ENCODE measurements at regions not wholly inside any gene's neighbourhood (a gene's known extent, or its start where the extent isn't known, plus 50 kb on each side); places are given as distances from the start of the nearest gene placed in this dataset.

DNA sequence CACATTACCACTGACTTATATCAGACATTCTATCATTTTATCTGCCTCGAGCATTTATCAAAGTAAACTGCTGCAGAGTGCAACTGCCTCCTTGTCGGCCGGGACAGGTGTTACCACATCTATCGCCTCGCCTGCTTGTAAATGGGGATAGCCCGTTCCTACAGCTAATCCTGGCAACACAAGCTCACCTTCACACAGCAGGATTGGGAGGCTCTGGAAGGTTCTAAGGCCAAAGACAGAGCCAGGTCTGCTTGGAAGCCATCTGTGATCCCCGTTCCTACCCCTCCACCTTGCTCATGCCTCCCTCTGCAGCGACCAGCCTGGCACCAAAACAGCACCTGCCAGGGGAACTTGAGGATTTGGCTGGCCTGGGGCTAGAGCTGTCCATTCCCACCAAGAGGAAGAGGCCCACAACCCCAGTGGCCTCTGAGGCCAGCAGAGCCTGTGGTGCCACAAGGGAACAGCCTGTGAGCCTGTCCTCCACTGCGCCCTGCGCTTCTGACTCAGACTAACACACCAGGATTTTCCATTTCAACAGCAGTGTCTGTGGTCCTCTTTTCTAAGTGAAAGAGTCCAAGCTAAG lies 114.8 kb upstream of the DIO3 start:
- H4K20me1 ChIP-seq (ENCODE audit: insufficient read depth), result no peaks in the 10 kb centered on the region
- no peaks in the 10 kb centered on the region for H3K36me3 ChIP-seq (ENCODE audit: insufficient read depth)
- H3K27ac ChIP-seq, result no peak overlapping the region
- H3K9ac ChIP-seq, result no peak overlapping the region
- TF ChIP-seq CTCF (conservative IDR thresholded peaks at IDR 0.05; ENCODE audit: low read depth, low read length), result no peak
- no peaks in the 10 kb centered on the region for H3K27me3 ChIP-seq (ENCODE audit: insufficient read depth, low read depth)
- H3K4me2 ChIP-seq, result no peak overlapping the region
- no peak overlapping the region for H2AFZ ChIP-seq (ENCODE audit: low read depth)
- no peak overlapping the region for H3K4me3 ChIP-seq (IDR thresholded peaks at IDR 0.05; ENCODE audit: insufficient read depth, low read depth, low read length)
- H3K79me2 ChIP-seq (ENCODE audit: insufficient read depth, low read depth), result no peaks in the 10 kb centered on the region
- no peaks in the 10 kb centered on the region for H3K4me1 ChIP-seq (ENCODE audit: low read depth, poor library complexity, severe bottlenecking)

GRCh38 chr14:101449114-101449513 lies 112.2 kb upstream of the DIO3 start:
- Histone ChIP-seq H3K4me1 (ENCODE audit: low read depth, poor library complexity, severe bottlenecking) (no peaks in the 10 kb centered on the region), H3K9ac (no peak overlapping the region), H3K36me3 (ENCODE audit: insufficient read depth) (no peaks in the 10 kb centered on the region), H4K20me1 (ENCODE audit: insufficient read depth) (no peaks in the 10 kb centered on the region), H3K4me2 (no peak overlapping the region), H3K79me2 (ENCODE audit: insufficient read depth, low read depth) (no peaks in the 10 kb centered on the region), H2AFZ (ENCODE audit: low read depth) (no peak overlapping the region), H3K27ac (no peak overlapping the region), H3K27me3 (ENCODE audit: insufficient read depth, low read depth) (no peaks in the 10 kb centered on the region; the same call in 1 of the 2 replicates), H3K4me3 (IDR thresholded peaks at IDR 0.05; ENCODE audit: insufficient read depth, low read depth, low read length) (no peak overlapping the region)
- TF ChIP-seq CTCF (conservative IDR thresholded peaks at IDR 0.05; ENCODE audit: low read depth, low read length), result no peak

DNA sequence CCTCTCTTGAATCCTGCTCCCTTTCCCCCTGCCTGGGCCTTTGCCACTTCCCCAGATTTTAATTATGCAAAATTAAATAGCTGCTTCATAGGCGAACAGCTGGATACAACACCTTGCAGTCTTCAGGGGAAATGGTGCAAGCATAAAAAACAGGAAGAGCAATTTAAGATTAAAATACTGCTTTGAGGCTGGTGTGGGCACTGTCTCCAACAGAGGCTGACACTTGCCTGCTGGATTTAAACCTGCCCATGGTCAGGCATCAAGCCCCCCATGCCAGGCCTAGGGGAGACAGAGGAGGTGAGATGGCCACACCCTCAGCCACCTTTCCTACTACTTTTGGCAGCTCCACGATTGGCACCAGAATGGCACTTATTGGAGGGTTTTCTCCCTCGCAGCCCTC lies 110.1 kb upstream of the DIO3 start:
- no peak overlapping the region for H3K4me3 ChIP-seq (IDR thresholded peaks at IDR 0.05; ENCODE audit: insufficient read depth, low read depth, low read length)
- no peaks in the 10 kb centered on the region; the same call in 1 of the 2 replicates for H3K27me3 ChIP-seq (ENCODE audit: insufficient read depth, low read depth)
- no peaks in the 10 kb centered on the region for H4K20me1 ChIP-seq (ENCODE audit: insufficient read depth)
- no peaks in the 10 kb centered on the region for H3K36me3 ChIP-seq (ENCODE audit: insufficient read depth)
- no peaks in the 10 kb centered on the region for H3K79me2 ChIP-seq (ENCODE audit: insufficient read depth, low read depth)
- no peaks in the 10 kb centered on the region for H3K4me1 ChIP-seq (ENCODE audit: low read depth, poor library complexity, severe bottlenecking)
- H3K9ac ChIP-seq, result no peak overlapping the region
- TF ChIP-seq CTCF (conservative IDR thresholded peaks at IDR 0.05; ENCODE audit: low read depth, low read length), result no peak
- H3K27ac ChIP-seq, result no peak overlapping the region
- no peak overlapping the region for H2AFZ ChIP-seq (ENCODE audit: low read depth)
- H3K4me2 ChIP-seq, result no peak overlapping the region

GRCh38 chr14:101453225-101453624 lies 108.1 kb upstream of the DIO3 start:
- H2AFZ ChIP-seq (ENCODE audit: low read depth), result no peak overlapping the region
- no peak for TF ChIP-seq CTCF (conservative IDR thresholded peaks at IDR 0.05; ENCODE audit: low read depth, low read length)
- no peak overlapping the region for H3K4me2 ChIP-seq
- H3K9ac ChIP-seq, result no peak overlapping the region
- no peaks in the 10 kb centered on the region for H3K36me3 ChIP-seq (ENCODE audit: insufficient read depth)
- no peaks in the 10 kb centered on the region for H3K4me1 ChIP-seq (ENCODE audit: low read depth, poor library complexity, severe bottlenecking)
- no peak overlapping the region for H3K27ac ChIP-seq
- H4K20me1 ChIP-seq (ENCODE audit: insufficient read depth), result no peaks in the 10 kb centered on the region
- no peak overlapping the region for H3K4me3 ChIP-seq (IDR thresholded peaks at IDR 0.05; ENCODE audit: insufficient read depth, low read depth, low read length)
- H3K79me2 ChIP-seq (ENCODE audit: insufficient read depth, low read depth), result no peaks in the 10 kb centered on the region
- no peaks in the 10 kb centered on the region; the same call in 1 of the 2 replicates for H3K27me3 ChIP-seq (ENCODE audit: insufficient read depth, low read depth)
